ENCODE measurements at regions not wholly inside any gene's neighbourhood (a gene's known extent, or its start where the extent isn't known, plus 50 kb on each side); places are given as distances from the start of the nearest gene placed in this dataset.

- H3K4me3 ChIP-seq (ENCODE audit: low read depth, low read length): no peak overlapping the region
- TF ChIP-seq MAX (IDR thresholded peaks at IDR 0.05; ENCODE audit: low read depth, low read length): no peak
- no peak for TF ChIP-seq MYC (IDR thresholded peaks at IDR 0.05; ENCODE audit: low read depth, low read length)
- no peak for TF ChIP-seq CTCF (IDR thresholded peaks at IDR 0.05; ENCODE audit: low read depth, low read length)
- TF ChIP-seq POLR2A (IDR thresholded peaks at IDR 0.05; ENCODE audit: extremely low read depth, insufficient read length): no peak
- DNase-seq (ENCODE audit: low read depth): no peak
Observed at GRCh38 chr2:123915380-123915779, 109.7 kb upstream of the CNTNAP5 start.

GRCh38 chr2:123916051-123916450, 109.0 kb upstream of the CNTNAP5 start:
- TF ChIP-seq MAX (IDR thresholded peaks at IDR 0.05; ENCODE audit: low read depth, low read length) (no peak), MYC (IDR thresholded peaks at IDR 0.05; ENCODE audit: low read depth, low read length) (no peak), POLR2A (IDR thresholded peaks at IDR 0.05; ENCODE audit: extremely low read depth, insufficient read length) (no peak), CTCF (IDR thresholded peaks at IDR 0.05; ENCODE audit: low read depth, low read length) (no peak)

GRCh38 chr2:123916531-123916930, 108.6 kb upstream of the CNTNAP5 start:
- H3K4me3 ChIP-seq (ENCODE audit: low read depth, low read length): no peak overlapping the region
- TF ChIP-seq CTCF (IDR thresholded peaks at IDR 0.05; ENCODE audit: low read depth, low read length) (no peak), POLR2A (IDR thresholded peaks at IDR 0.05; ENCODE audit: extremely low read depth, insufficient read length) (no peak), MYC (IDR thresholded peaks at IDR 0.05; ENCODE audit: low read depth, low read length) (no peak), MAX (IDR thresholded peaks at IDR 0.05; ENCODE audit: low read depth, low read length) (no peak)
- DNase-seq (ENCODE audit: low read depth): no peak

More at GRCh38 chr2:123916051-123916450, 109.0 kb upstream of the CNTNAP5 start:
- no peak for DNase-seq (ENCODE audit: low read depth)
- H3K4me3 ChIP-seq (ENCODE audit: low read depth, low read length): no peak overlapping the region

GRCh38 chr2:123917241-123917640, 107.8 kb upstream of the CNTNAP5 start:
- DNase-seq (ENCODE audit: low read depth): no peak
- no peak overlapping the region for H3K4me3 ChIP-seq (ENCODE audit: low read depth, low read length)
- TF ChIP-seq POLR2A (IDR thresholded peaks at IDR 0.05; ENCODE audit: extremely low read depth, insufficient read length) (no peak), CTCF (IDR thresholded peaks at IDR 0.05; ENCODE audit: low read depth, low read length) (no peak), MAX (IDR thresholded peaks at IDR 0.05; ENCODE audit: low read depth, low read length) (no peak), MYC (IDR thresholded peaks at IDR 0.05; ENCODE audit: low read depth, low read length) (no peak)

GRCh38 chr2:123928358-123928757, 96.7 kb upstream of the CNTNAP5 start:
- TF ChIP-seq MAX (IDR thresholded peaks at IDR 0.05; ENCODE audit: low read depth, low read length) (no peak), POLR2A (IDR thresholded peaks at IDR 0.05; ENCODE audit: extremely low read depth, insufficient read length) (no peak), CTCF (IDR thresholded peaks at IDR 0.05; ENCODE audit: low read depth, low read length) (no peak), MYC (IDR thresholded peaks at IDR 0.05; ENCODE audit: low read depth, low read length) (no peak)
- DNase-seq (ENCODE audit: low read depth): no peak
- H3K4me3 ChIP-seq (ENCODE audit: low read depth, low read length): no peak overlapping the region

- no peak overlapping the region for H3K4me3 ChIP-seq (ENCODE audit: low read depth, low read length)
- peak; percentile 2 for DNase-seq (ENCODE audit: low read depth)
- TF ChIP-seq MYC (IDR thresholded peaks at IDR 0.05; ENCODE audit: low read depth, low read length) (no peak), MAX (IDR thresholded peaks at IDR 0.05; ENCODE audit: low read depth, low read length) (no peak), CTCF (IDR thresholded peaks at IDR 0.05; ENCODE audit: low read depth, low read length) (peak; percentile 2), POLR2A (IDR thresholded peaks at IDR 0.05; ENCODE audit: extremely low read depth, insufficient read length) (no peak)
Observed at GRCh38 chr2:123935405-123935804, 89.7 kb upstream of the CNTNAP5 start.

All from NB4 (cell line).